Osteocyte (in vitro differentiated cells): ENCODE measurements at regions not wholly inside any gene's neighbourhood (a gene's known extent, or its start where the extent isn't known, plus 50 kb on each side); places are given as distances from the start of the nearest gene placed in this dataset.

Experiments used
- DNase-seq: peaks from one replicate; pipeline ENCODE4 v3.0.0; 2021; ENCODE audit warnings: mixed read lengths; ENCODE audit not compliant: unreplicated experiment; ENCODE audit errors: extremely low spot score
- H3K27ac Mint-ChIP-seq: one replicate; pipeline ENCODE4 v1.8.0; 2021; ENCODE audit warnings: mild to moderate bottlenecking, mixed read lengths; ENCODE audit not compliant: unreplicated experiment
- H3K27me3 Mint-ChIP-seq: one replicate; pipeline ENCODE4 v1.8.0; 2021; ENCODE audit warnings: mixed read lengths; ENCODE audit not compliant: unreplicated experiment
- H3K36me3 Mint-ChIP-seq: one replicate; pipeline ENCODE4 v1.8.0; 2021; ENCODE audit warnings: mixed read lengths; ENCODE audit not compliant: unreplicated experiment
- H3K4me1 Mint-ChIP-seq: one replicate; pipeline ENCODE4 v1.8.0; 2021; ENCODE audit warnings: mixed read lengths; ENCODE audit not compliant: unreplicated experiment
- H3K4me3 Mint-ChIP-seq: one replicate; pipeline ENCODE4 v1.8.0; 2021; ENCODE audit warnings: mild to moderate bottlenecking, moderate library complexity, mixed read lengths; ENCODE audit not compliant: unreplicated experiment
- H3K9me3 Mint-ChIP-seq: one replicate; pipeline ENCODE4 v1.8.0; 2021; ENCODE audit warnings: mixed read lengths; ENCODE audit not compliant: unreplicated experiment
- CTCF ChIP-seq: fragments of 200-600 bp; sonication (generic); IDR thresholded peaks from 2 replicates; pipeline ENCODE4 v1.5.0; 2021; ENCODE audit warnings: antibody characterized with exemption, mild to moderate bottlenecking, moderate library complexity

- Mint-ChIP-seq H3K4me1 (no peaks in the 10 kb centered on the region), H3K27ac (no peak overlapping the region), H3K36me3 (no peaks in the 10 kb centered on the region), H3K9me3 (peaks cover 6% of the 10 kb centered on the region), H3K4me3 (no peak overlapping the region), H3K27me3 (peaks cover 39% of the 10 kb centered on the region)
- TF ChIP-seq CTCF: no peak
- DNase-seq: no peak
Measured at GRCh38 chr5:82595113-82595512, 317.0 kb upstream of the RPS23 start.

- no peak for DNase-seq
- H3K36me3 Mint-ChIP-seq: no peaks in the 10 kb centered on the region
- no peaks in the 10 kb centered on the region for H3K4me1 Mint-ChIP-seq
- peaks cover 9% of the 10 kb centered on the region for H3K9me3 Mint-ChIP-seq
- peaks cover 47% of the 10 kb centered on the region for H3K27me3 Mint-ChIP-seq
- TF ChIP-seq CTCF: no peak
- no peak overlapping the region for H3K27ac Mint-ChIP-seq
- H3K4me3 Mint-ChIP-seq: no peak overlapping the region
Measured at GRCh38 chr5:82594097-82594496, 315.9 kb upstream of the RPS23 start.

GRCh38 chr5:82593481-82593880, 315.3 kb upstream of the RPS23 start:
- peaks cover 9% of the 10 kb centered on the region for H3K9me3 Mint-ChIP-seq
- H3K4me1 Mint-ChIP-seq: no peaks in the 10 kb centered on the region
- no peak overlapping the region for H3K27ac Mint-ChIP-seq
- no peak for TF ChIP-seq CTCF
- no peak for DNase-seq
- peaks cover 45% of the 10 kb centered on the region for H3K27me3 Mint-ChIP-seq
- H3K4me3 Mint-ChIP-seq: no peak overlapping the region
- no peaks in the 10 kb centered on the region for H3K36me3 Mint-ChIP-seq

DNA sequence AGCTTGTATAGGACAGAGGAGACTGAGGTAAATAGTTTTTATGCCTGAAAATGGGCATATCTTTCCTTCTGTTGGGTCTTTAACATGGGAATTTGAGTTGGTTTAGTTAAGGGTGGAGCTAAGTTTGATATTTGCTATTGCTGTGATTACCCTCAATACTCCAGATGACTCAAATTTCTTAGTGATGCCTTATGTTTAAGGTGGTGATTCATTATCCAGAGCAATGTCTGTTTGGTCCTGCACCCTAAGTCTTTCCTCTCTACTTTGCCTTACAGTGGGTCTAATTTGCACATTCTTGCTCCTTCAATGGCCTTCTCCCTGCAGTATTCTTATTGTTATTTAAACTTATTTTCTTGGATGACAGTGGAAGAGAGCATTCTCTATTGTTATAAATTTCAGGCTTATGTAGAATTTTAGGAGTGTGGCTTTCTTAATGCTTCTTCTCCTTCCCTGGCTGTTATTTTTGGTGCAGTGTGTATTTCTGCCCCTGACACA, 312.9 kb upstream of the RPS23 start:
- TF ChIP-seq CTCF: no peak
- Mint-ChIP-seq H3K9me3 (peaks cover 9% of the 10 kb centered on the region), H3K27ac (no peak overlapping the region), H3K36me3 (no peaks in the 10 kb centered on the region), H3K27me3 (peaks cover 45% of the 10 kb centered on the region), H3K4me3 (no peak overlapping the region), H3K4me1 (no peaks in the 10 kb centered on the region)
- no peak for DNase-seq

- Mint-ChIP-seq H3K27ac (no peak overlapping the region), H3K4me1 (no peaks in the 10 kb centered on the region), H3K27me3 (peaks cover 41% of the 10 kb centered on the region), H3K9me3 (peaks cover 9% of the 10 kb centered on the region), H3K4me3 (no peak overlapping the region), H3K36me3 (no peaks in the 10 kb centered on the region)
- TF ChIP-seq CTCF: no peak
- DNase-seq: no peak
Measured at GRCh38 chr5:82590112-82590511, 312.0 kb upstream of the RPS23 start.
